GM12875 (cell line): ENCODE measurements at regions not wholly inside any gene's neighbourhood (a gene's known extent, or its start where the extent isn't known, plus 50 kb on each side); places are given as distances from the start of the nearest gene placed in this dataset.

ENCODE experiments used
- H3K4me3 ChIP-seq: one replicate; pipeline ENCODE4 v1.5.1; 2011; ENCODE audit warnings: low read depth, low read length, control low read depth
- CTCF ChIP-seq: IDR thresholded peaks from 2 replicates; pipeline ENCODE4 v1.5.1; 2011; ENCODE audit warnings: low read depth, mild to moderate bottlenecking, control low read depth, inconsistent platforms, low read length, moderate library complexity, borderline replicate concordance; ENCODE audit not compliant: insufficient read depth

- no peak overlapping the region for H3K4me3 ChIP-seq
- no peak for TF ChIP-seq CTCF
Observed at GRCh38 chr12:13843841-13844240, 137.6 kb downstream of the GRIN2B start.

- H3K4me3 ChIP-seq, result no peak overlapping the region
- no peak for TF ChIP-seq CTCF
Observed at GRCh38 chr12:13841358-13841757, 140.0 kb downstream of the GRIN2B start.

DNA sequence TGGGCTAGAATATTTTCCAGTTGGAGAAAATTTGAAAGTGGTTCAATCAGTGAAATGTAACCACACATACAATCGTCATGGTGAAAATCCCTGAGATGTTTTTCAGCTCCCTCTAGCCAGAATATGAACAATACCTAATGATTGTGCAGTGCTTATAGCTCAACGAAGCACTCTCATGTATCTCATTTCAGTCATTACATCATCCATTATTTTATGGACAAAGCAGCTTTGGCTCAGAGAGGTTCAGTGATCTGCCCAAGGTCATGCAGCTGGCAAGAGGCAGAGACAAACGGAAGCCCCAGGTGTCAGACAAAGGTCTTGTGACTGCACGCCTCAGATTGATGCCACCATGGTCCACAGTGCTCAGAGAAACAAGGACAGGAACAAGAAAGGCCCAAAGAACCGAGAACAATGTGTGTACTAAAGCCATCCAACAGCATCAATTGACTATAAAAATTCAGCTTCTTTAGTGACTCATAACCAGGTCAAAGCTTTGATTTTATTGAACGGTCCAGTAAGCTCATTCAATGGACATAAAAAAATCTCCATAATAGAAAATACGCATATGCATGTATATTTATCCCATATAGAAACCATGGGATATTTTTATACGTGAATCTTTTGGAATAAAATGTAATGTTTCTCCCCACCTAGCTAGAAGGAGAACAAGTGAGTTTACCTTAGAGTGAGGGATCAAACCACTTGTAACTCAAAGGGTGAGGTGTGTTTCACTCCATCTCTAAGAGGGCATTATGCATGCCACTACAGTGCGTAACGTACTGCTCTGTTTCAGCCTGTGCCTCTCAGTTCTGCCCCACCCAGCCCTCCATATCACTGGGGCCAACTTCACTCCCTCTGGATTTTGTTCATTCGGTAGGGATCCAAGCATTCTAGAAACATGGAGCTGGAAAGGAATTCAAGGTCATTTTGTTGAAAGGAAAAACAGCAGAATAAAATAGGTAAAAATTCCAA lies 141.8 kb downstream of the GRIN2B start:
- no peak for TF ChIP-seq CTCF
- no peak overlapping the region for H3K4me3 ChIP-seq

DNA sequence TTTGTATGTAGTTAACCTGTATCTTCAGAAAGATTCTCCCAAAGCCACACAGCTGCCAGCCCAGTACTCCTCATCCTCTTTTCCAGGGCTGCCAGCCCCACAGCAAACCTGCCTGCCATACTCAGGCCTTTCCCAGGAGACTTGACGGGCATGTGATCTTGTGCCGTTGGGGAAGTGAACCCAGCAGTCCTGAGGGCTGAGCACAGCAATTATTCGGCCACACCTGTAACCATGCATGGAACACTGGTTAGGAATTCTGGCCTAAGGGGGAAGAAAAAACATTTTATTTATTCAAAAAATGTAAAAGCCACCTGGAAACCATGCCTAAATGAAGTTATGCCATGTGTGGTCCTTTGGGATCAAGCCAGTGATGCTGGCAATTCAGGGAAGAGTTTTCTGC lies 145.3 kb downstream of the GRIN2B start:
- no peak for TF ChIP-seq CTCF

GRCh38 chr12:13835652-13836051 lies 145.8 kb downstream of the GRIN2B start:
- no peak overlapping the region for H3K4me3 ChIP-seq
- TF ChIP-seq CTCF, result no peak

More for the DNA sequence above, 145.3 kb downstream of the GRIN2B start:
- H3K4me3 ChIP-seq, result no peak overlapping the region

GRCh38 chr12:13834241-13834640 lies 147.2 kb downstream of the GRIN2B start:
- H3K4me3 ChIP-seq, result no peak overlapping the region
- no peak for TF ChIP-seq CTCF

GRCh38 chr12:13817131-13817530 lies 164.3 kb downstream of the GRIN2B start:
- H3K4me3 ChIP-seq, result no peak overlapping the region
- no peak for TF ChIP-seq CTCF
